Stomach (tissue), 4 donors: ENCODE measurements at regions not wholly inside any gene's neighbourhood (a gene's known extent, or its start where the extent isn't known, plus 50 kb on each side); places are given as distances from the start of the nearest gene placed in this dataset.

Experiments used
- POLR2A ChIP-seq, 4 donors: fragments of 450-650 bp; IDR thresholded peaks; one replicate each; pipeline ENCODE4 v1.6.1; 2016; ENCODE audit warnings: antibody characterized with exemption in 4 of 4, control low read depth in 2 of 4, mild to moderate bottlenecking in 1 of 4, moderate library complexity in 1 of 4
- TF ChIP-seq, protein P1 (sequence below), 7 experiments: fragments of 450-650 bp in 4 of 7; fragments of 200-600 bp in 3 of 7; sonication (generic) in 3 of 7; IDR thresholded peaks; one replicate each; pipeline ENCODE4 v1.5.1; 2016 to 2019; ENCODE audit warnings: antibody characterized with exemption in 7 of 7, control low read depth in 2 of 7, mild to moderate bottlenecking in 1 of 7

DNA sequence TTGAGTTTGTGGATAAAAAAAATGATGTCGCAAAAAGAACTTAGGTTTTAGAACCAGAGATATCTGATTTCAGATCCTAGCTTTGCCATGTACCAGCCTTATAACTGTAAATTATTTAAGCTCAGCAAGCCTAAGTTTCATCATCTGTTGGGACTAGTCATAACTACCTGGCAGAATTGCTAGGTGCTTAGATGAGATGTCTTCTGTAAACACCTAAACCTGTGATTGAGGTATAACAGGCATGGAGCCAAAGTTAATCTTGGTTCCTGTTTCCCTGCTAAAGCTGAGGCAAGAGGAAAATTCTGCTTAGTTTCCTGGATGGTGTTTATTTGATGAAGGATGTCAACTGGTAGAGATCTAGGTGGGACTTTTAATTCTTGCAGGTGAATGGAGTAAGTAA, 331.3 kb upstream of the RBMS3 start:
- no peak for TF ChIP-seq POLR2A (IDR thresholded peaks at IDR 0.05)
- TF ChIP-seq, protein P1, sequence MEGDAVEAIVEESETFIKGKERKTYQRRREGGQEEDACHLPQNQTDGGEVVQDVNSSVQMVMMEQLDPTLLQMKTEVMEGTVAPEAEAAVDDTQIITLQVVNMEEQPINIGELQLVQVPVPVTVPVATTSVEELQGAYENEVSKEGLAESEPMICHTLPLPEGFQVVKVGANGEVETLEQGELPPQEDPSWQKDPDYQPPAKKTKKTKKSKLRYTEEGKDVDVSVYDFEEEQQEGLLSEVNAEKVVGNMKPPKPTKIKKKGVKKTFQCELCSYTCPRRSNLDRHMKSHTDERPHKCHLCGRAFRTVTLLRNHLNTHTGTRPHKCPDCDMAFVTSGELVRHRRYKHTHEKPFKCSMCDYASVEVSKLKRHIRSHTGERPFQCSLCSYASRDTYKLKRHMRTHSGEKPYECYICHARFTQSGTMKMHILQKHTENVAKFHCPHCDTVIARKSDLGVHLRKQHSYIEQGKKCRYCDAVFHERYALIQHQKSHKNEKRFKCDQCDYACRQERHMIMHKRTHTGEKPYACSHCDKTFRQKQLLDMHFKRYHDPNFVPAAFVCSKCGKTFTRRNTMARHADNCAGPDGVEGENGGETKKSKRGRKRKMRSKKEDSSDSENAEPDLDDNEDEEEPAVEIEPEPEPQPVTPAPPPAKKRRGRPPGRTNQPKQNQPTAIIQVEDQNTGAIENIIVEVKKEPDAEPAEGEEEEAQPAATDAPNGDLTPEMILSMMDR (IDR thresholded peaks at IDR 0.05) = no peak
